Stimulated activated CD4-positive, alpha-beta T cell treated with anti-CD3 and anti-CD28 coated beads, Interleukin-4, amount 100 ng/mL, for 48 hours (primary cell): ENCODE measurements at regions not wholly inside any gene's neighbourhood (a gene's known extent, or its start where the extent isn't known, plus 50 kb on each side); places are given as distances from the start of the nearest gene placed in this dataset.

Source experiments
- DNase-seq, 2 donors: peaks; one replicate each; pipeline ENCODE4 v3.0.0-alpha.2; 2020; ENCODE audit warnings: low read depth in 2 of 2

GRCh38 chr1:239218301-239218700 lies 168.1 kb upstream of the CHRM3 start:
- no peak for DNase-seq

- no peak for DNase-seq
Measured at GRCh38 chr1:239212811-239213220, 173.6 kb upstream of the CHRM3 start.

GRCh38 chr1:239209591-239209990 lies 176.8 kb upstream of the CHRM3 start:
- DNase-seq: no peak

- no peak for DNase-seq
Measured at GRCh38 chr1:239204401-239204800, 182.0 kb upstream of the CHRM3 start.

GRCh38 chr1:239197871-239198270 lies 188.5 kb upstream of the CHRM3 start:
- no peak for DNase-seq

DNA sequence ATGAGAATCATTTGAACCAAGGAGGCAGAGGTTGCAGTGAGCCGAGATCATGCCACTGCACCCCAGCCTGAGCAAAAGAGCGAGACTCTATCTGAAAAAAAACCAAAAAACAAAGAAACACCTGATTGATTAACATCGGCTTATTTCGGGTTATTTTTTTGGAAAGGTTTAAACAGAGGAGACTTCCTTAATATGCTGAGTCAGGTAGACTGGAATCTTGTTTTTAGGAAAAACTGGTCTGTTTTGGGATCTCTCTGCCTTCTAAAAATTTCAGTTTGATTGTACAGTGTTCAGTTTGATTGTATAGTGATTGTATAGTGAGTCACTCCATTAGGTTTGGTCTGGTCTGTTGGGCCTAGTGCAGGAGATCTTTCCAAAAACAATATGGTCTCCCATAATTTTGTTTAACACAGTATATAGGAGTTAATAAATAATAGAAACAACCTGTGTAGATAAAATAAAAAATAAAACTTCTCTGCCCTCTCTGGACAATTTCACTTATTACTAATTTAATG lies 196.3 kb upstream of the CHRM3 start:
- no peak for DNase-seq

- DNase-seq: no peak
Measured at GRCh38 chr1:239186487-239186886, 199.9 kb upstream of the CHRM3 start.

DNA sequence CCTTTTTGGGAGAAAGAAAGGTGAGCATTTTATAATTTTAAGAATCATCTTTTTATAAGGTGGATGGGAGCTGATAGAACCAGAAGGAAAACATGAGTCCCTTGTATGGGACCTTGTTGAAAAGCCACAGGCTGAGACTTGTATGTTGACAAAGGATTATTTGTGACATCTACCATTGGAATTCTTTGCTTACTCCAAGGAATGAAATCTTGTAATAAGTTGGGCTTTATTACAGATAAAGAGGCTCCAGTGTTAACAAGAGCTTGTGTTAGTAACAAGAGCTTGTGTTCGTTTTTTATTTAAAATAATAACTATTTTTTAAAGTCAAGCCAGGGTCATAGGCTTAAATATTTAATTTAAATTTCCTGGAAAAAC lies 201.1 kb upstream of the CHRM3 start:
- DNase-seq: no peak

DNA sequence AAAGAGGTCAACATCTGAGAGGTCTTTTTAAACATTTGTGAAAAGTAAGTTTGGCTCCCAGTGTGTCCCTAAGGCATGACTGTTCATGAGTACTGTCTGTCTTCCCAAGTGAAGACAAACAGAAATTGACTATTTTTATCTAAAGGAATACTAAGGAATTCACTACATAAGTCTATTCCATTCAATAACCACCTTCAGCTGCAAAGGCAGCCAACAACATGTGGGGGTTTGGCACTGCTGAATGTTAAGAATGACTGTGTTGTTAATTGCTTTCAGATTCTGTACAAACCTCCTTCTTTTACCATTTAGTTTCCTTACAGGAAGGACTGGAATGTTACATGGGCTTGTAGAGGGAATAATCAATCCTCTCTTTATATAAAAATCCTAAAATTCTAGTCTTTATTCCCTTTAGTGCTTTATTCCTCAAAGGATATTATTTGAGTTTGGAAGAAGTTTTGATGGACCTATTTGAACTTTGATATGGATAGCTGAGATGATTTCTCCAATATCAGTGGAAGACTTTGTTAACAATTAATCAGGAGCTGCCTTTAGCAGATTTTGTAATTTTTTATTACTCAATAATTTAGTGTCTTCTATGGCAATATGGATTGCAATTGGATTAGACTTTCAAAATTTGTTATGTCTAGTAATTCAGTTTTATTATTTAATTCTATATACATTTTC lies 201.7 kb upstream of the CHRM3 start:
- DNase-seq: no peak

DNA sequence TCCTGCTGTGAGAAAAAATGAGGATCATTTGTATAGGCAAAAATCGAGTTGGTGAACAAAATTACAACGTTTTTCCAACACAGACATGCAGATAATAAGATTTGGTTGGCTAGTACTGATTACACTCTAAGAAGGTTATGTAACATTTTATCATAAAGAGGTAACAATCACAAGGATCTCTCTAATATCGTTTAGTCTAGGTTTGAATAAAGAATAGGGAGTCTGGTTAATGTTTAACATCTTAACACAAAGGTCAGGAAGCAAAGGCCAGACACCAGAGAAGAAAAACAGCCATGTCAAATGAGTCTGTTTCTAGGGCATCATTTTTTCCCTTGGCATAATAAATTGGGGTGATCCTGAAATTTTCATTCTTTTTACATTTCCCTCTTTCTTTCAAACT lies 207.4 kb upstream of the CHRM3 start:
- DNase-seq: no peak

DNA sequence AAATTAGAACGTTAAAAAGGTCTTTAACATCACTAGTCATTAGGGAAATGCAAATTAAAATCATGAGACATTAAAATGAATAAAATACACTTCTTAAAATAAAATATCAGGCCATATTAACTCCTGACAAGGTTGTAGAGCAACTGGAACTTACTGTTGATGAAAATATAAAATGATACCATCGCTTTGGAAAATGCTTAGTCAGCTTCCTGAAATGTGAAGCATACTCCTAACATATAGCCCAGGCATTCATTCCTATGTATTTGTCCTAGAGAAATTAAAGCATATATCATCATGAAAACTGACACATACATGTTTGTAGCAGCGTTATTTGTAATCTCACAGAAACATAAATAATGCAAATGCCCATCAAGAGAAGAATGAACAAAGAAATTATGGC lies 211.5 kb upstream of the CHRM3 start:
- no peak for DNase-seq

DNA sequence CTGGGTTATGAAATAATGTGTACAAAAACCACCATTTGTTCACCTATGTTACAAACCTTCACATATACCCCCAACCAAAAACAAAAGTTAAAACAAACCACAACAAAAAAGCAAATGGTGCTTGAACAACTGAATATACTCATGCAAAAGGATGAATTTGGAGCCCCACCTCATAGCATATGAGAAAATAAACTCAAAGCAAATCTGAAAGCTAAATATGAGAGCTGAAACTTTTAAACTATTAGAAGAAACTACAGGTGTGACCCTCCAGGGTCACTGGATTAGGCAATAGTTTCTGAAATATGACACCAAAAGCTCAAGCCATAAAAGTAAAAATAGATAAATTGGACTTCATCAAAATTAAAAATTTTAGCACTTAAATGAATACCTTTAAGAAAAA lies 215.5 kb upstream of the CHRM3 start:
- no peak for DNase-seq

DNA sequence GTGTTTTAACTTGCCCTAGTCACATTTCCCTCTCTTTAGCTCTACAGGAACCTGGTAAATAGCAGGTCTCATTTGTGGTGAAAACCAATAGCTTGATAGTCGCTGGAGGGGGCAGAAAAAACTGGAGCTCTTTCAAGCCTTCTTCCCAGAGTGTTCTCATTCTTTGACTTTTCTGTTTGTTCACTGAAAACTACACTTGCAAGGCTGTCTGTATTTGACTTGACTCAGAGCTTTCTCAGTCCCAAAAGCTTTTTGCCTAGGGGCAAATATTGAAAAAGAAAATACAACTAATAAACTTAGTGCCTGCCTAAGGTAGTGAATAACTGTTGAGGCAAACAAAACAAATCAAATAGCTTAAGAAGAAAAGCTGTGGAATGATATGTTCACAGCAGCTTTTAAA lies 217.1 kb upstream of the CHRM3 start:
- no peak for DNase-seq

DNA sequence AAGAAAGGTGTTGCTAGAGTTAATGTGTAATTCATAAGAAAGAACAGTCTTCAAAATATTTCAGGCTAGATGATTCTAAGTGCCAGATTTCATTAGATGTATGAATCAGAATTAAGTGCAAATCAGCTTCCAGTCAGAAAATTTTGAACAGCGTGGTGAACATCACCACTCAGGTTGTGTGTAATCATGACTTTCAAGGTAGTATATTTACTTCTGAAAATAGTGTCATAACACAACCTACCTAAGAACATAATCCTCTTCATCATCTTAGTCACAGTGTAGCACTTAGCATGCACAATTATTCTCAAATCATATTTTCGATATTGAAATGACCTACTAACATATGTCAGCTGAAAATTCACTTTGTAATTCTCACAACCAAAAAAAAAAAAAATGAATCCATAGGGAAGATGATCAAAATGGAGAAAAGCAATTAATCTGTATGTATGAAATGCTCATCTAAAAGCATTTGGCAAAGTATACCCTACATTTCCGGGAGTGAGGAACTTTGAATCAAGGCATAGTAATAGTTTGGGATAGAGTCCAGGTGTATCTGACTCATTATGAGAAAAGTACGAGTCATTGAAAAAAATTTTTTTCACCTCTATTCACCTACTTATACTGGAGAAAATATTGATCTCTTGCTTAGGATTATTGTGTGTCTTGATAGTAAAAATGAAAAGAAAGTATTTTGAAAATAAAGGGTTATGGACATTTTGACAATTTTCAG lies 221.8 kb upstream of the CHRM3 start:
- DNase-seq: no peak

GRCh38 chr1:239155466-239156091 lies 230.8 kb upstream of the CHRM3 start:
- DNase-seq: no peak

GRCh38 chr1:239151937-239152336 lies 234.4 kb upstream of the CHRM3 start:
- no peak for DNase-seq

DNA sequence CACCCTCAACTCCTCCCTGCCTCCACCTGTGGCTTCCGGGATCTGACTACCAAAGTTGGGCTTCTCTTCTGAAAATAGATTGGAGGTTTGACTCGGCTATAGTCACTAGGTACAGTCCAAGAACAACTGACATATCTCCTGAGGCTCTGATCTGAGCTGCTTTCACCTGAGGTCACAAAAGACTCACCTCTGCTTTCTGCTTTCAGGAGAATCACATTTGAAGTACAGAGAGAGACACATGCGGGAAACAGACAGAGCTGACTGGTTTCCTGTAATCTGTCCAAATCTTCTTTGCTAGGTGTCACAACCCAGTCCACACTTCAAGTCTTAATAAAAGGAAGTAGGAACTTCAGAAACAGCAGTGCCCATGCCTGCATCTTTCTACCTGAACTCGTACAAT lies 245.4 kb upstream of the CHRM3 start:
- DNase-seq: no peak

- no peak for DNase-seq
Measured at GRCh38 chr1:239139801-239140200, 246.6 kb upstream of the CHRM3 start.

DNA sequence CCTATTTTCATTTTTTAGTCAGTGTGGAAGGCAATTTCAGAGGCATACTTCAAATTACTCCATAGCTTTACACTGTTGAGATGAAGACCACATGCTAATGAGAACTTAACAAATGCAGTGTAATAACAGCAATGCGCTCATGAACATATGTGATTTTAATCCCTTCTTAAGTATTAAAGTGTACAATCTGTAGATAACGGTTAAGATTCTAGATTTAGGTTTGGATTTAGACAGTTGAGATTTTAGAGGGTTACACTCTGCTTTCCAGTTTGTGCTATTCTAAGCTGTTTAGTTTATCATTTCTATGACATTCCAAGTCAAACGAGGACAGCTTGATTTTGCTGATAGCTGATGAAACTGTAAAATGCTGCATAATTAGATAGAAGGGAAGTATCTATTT lies 257.8 kb upstream of the CHRM3 start:
- no peak for DNase-seq

GRCh38 chr1:239126884-239127283 lies 259.5 kb upstream of the CHRM3 start:
- DNase-seq: no peak

GRCh38 chr1:239125893-239126292 lies 260.5 kb upstream of the CHRM3 start:
- DNase-seq: no peak

- DNase-seq: no peak
Measured at GRCh38 chr1:239125027-239125426, 261.3 kb upstream of the CHRM3 start.

DNA sequence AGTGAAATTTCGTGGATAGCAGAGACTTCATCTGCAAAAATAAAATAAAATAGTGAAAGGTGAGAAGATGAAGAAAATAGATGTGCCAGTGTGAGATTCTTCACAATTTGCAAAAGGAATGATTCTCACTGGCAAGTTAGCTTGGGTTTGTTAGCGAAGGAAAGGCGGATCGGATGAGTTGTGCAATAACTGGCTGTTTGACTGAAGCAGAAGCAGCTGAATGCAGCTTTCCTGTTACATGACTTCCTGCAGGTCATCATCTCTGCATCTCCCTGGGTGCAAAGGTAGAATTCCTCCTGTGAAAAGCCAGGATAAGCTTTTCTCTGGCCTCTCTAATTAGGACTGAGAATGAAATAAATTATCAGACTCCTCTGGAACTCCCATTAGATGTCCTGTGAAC lies 263.1 kb upstream of the CHRM3 start:
- DNase-seq: no peak
